Esophagus muscularis mucosa (tissue), 4 donors: ENCODE measurements at regions not wholly inside any gene's neighbourhood (a gene's known extent, or its start where the extent isn't known, plus 50 kb on each side); places are given as distances from the start of the nearest gene placed in this dataset.
"Not testable (repeated sequence)": the region's sequence is repeated elsewhere in the genome, so short reads cannot be mapped to it uniquely, and the experiment has no call there.

Source experiments
- DNase-seq: peaks from one replicate; pipeline ENCODE4 v3.0.0-alpha.2; 2017; ENCODE audit errors: extremely low spot score
- H3K27ac ChIP-seq, 4 donors: fragments of 200-600 bp; sonication (generic); replicated peaks in 1 of 4; 1 replicate in 3 of 4; 2 replicates in 1 of 4; pipeline ENCODE4 v1.5.1; 2016 to 2019; ENCODE audit warnings: mild to moderate bottlenecking in 1 of 4
- H3K27me3 ChIP-seq, 4 donors: fragments of 200-600 bp; sonication (generic); one replicate each; pipeline versions ENCODE4 v1.5.1 to v1.6.0; 2016 to 2019
- H3K36me3 ChIP-seq, 4 donors: fragments of 200-600 bp; sonication (generic); one replicate each; pipeline ENCODE4 v1.5.1; 2016 to 2019
- H3K4me1 ChIP-seq, 4 donors: fragments of 200-600 bp; sonication (generic); one replicate each; pipeline ENCODE4 v1.5.1; 2016 to 2019
- H3K4me3 ChIP-seq, 4 donors: fragments of 200-600 bp; sonication (generic); 1 replicate in 2 of 4; 2 replicates in 2 of 4; pipeline ENCODE4 v1.5.1; 2016 to 2019; ENCODE audit warnings: mild to moderate bottlenecking in 4 of 4, moderate library complexity in 1 of 4
- H3K9me3 ChIP-seq, 4 donors: fragments of 200-600 bp; sonication (generic); 1 replicate in 3 of 4; 2 replicates in 1 of 4; pipeline ENCODE4 v1.5.1; 2016 to 2019
- CTCF ChIP-seq, 3 experiments: fragments of 200-600 bp in 2 of 3; fragments of 450-650 bp in 1 of 3; sonication (generic) in 2 of 3; IDR thresholded peaks; one replicate each; pipeline ENCODE4 v1.5.1; 2017 to 2019; ENCODE audit warnings: antibody characterized with exemption in 3 of 3, mild to moderate bottlenecking in 2 of 3, moderate library complexity in 1 of 3
- EP300 ChIP-seq: sonication (generic); formaldehyde crosslinking; IDR thresholded peaks from one replicate; pipeline ENCODE4 v1.6.1; 2017; ENCODE audit warnings: antibody characterized with exemption
- POLR2A ChIP-seq: fragments of 450-650 bp; IDR thresholded peaks from one replicate; pipeline ENCODE4 v1.6.1; 2017; ENCODE audit warnings: antibody characterized with exemption, moderate library complexity, mild to moderate bottlenecking, low read depth
- POLR2AphosphoS5 ChIP-seq, 2 donors: sonication (generic); formaldehyde crosslinking; IDR thresholded peaks; one replicate each; pipeline ENCODE4 v1.6.1; 2017; ENCODE audit warnings: antibody characterized with exemption in 2 of 2
- WGBS: methylation state at CpG from one replicate; pipeline ENCODE4 v1.1.5; 2018; 5-methylcytosine and 5-hydroxymethylcytosine counted together
- intact Hi-C: fragments of 100-400 bp; cut with DNase I; formaldehyde crosslinking; loops from one replicate; pipeline ENCODE4 v1.15.1; 2023

- intact Hi-C loops = no loop called here
- Histone ChIP-seq H3K9me3 (no peaks in the 10 kb centered on the region), H3K4me1 (no peaks in the 10 kb centered on the region), H3K27ac (no peak overlapping the region), H3K27me3 (no peaks in the 10 kb centered on the region), H3K4me3 (no peak overlapping the region), H3K36me3 (no peaks in the 10 kb centered on the region)
- 62% methylated on average over 2 of the region's 2 CpGs for WGBS
- no peak for DNase-seq
- TF ChIP-seq EP300 (no peak), CTCF (IDR thresholded peaks at IDR 0.05) (no peak), POLR2A (no peak), POLR2AphosphoS5 (IDR thresholded peaks at IDR 0.05) (no peak)
These were observed 556.1 kb upstream of the SLITRK6 start for GRCh38 chr13:86355301-86355700.

GRCh38 chr13:86357106-86357505, 557.9 kb upstream of the SLITRK6 start:
- intact Hi-C loops = no loop called here
- no peak overlapping the region for H3K27ac ChIP-seq
- H3K36me3 ChIP-seq = no peaks in the 10 kb centered on the region
- H3K4me3 ChIP-seq = no peak overlapping the region
- TF ChIP-seq POLR2AphosphoS5 (IDR thresholded peaks at IDR 0.05) = no peak
- TF ChIP-seq CTCF (IDR thresholded peaks at IDR 0.05) = no peak
- no peak for TF ChIP-seq POLR2A
- TF ChIP-seq EP300 = no peak
- H3K27me3 ChIP-seq = no peaks in the 10 kb centered on the region
- 37% methylated on average over 1 of the region's 1 CpG for WGBS
- H3K9me3 ChIP-seq = no peaks in the 10 kb centered on the region
- no peaks in the 10 kb centered on the region for H3K4me1 ChIP-seq
- no peak for DNase-seq

- H3K4me3 ChIP-seq, H3K4me1 ChIP-seq, H3K27ac ChIP-seq, H3K27me3 ChIP-seq, H3K36me3 ChIP-seq, H3K9me3 ChIP-seq, DNase-seq, intact Hi-C loops: not testable (repeated sequence)
- WGBS = 87% methylated on average over 3 of the region's 5 CpGs
These were observed 564.5 kb upstream of the SLITRK6 start for GRCh38 chr13:86363749-86364148.

GRCh38 chr13:86368924-86369323, 569.7 kb upstream of the SLITRK6 start:
- Histone ChIP-seq H3K27ac (no peak overlapping the region), H3K36me3 (no peaks in the 10 kb centered on the region), H3K4me1 (no peaks in the 10 kb centered on the region), H3K27me3 (no peaks in the 10 kb centered on the region), H3K4me3 (no peak overlapping the region), H3K9me3 (no peaks in the 10 kb centered on the region)
- intact Hi-C loops = no loop called here
- WGBS = 88% methylated on average over 12 of the region's 12 CpGs
- no peak for TF ChIP-seq CTCF (IDR thresholded peaks at IDR 0.05)
- no peak for TF ChIP-seq POLR2AphosphoS5 (IDR thresholded peaks at IDR 0.05)
- TF ChIP-seq POLR2A = no peak
- no peak for TF ChIP-seq EP300
- DNase-seq = no peak

GRCh38 chr13:86377451-86377850, 578.2 kb upstream of the SLITRK6 start:
- Histone ChIP-seq H3K27ac (no peak overlapping the region), H3K4me3 (no peak overlapping the region), H3K27me3 (no peaks in the 10 kb centered on the region), H3K4me1 (no peaks in the 10 kb centered on the region), H3K36me3 (no peaks in the 10 kb centered on the region), H3K9me3 (no peaks in the 10 kb centered on the region)
- 55% methylated on average over 2 of the region's 2 CpGs for WGBS
- no peak for TF ChIP-seq CTCF (IDR thresholded peaks at IDR 0.05)
- no peak for TF ChIP-seq EP300
- TF ChIP-seq POLR2AphosphoS5 (IDR thresholded peaks at IDR 0.05) = no peak
- TF ChIP-seq POLR2A = no peak
- intact Hi-C loops = no loop called here
- DNase-seq = no peak
